Astrocyte (in vitro differentiated cells and primary cell): ENCODE measurements at regions not wholly inside any gene's neighbourhood (a gene's known extent, or its start where the extent isn't known, plus 50 kb on each side); places are given as distances from the start of the nearest gene placed in this dataset.

Experiments used
- CTCF ChIP-seq: IDR thresholded peaks from 2 replicates; pipeline ENCODE4 v1.5.1; 2011; ENCODE audit warnings: low read depth, mild to moderate bottlenecking, inconsistent platforms, low read length, moderate library complexity; ENCODE audit not compliant: insufficient read depth
- EZH2 ChIP-seq: IDR thresholded peaks from 2 replicates; pipeline ENCODE4 v1.6.1; 2012; ENCODE audit warnings: mild to moderate bottlenecking, low read length, inconsistent platforms; ENCODE audit not compliant: insufficient read depth

GRCh38 chr12:60391051-60391450 lies 795.2 kb downstream of the SLC16A7 start:
- TF ChIP-seq CTCF = no peak
- no peak for TF ChIP-seq EZH2
